ENCODE measurements at regions not wholly inside any gene's neighbourhood (a gene's known extent, or its start where the extent isn't known, plus 50 kb on each side); places are given as distances from the start of the nearest gene placed in this dataset.

DNA sequence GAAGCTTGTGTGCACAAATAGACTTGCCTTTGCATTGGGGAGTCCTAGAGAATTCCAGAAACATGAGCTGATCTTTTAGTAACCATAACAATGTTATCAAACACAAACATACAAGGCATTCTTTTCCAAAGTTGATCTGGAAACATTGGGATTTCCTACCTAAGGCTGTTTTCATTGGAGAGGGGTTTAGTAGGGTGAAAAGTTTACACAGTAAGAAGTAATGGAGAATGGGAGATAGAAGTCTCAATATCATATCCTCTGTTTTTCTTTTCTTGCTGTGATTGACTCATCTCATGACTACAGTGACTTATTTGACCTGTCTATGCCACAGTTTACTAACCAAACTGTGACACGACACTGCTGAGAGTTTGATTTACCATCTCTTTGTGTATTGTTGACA, 65.6 kb upstream of the PLA2G4A start:
- Histone ChIP-seq H2AFZ (ENCODE audit: low read depth, low read length) (no peak overlapping the region), H4K20me1 (ENCODE audit: insufficient read depth, low read length) (no peaks in the 10 kb centered on the region), H3K27me3 (ENCODE audit: insufficient read depth, low read length) (no peaks in the 10 kb centered on the region), H3K4me1 (ENCODE audit: insufficient read depth, low read length) (peaks cover 9% of the 10 kb centered on the region), H3K4me2 (ENCODE audit: low read length) (peak overlapping the region; percentile 47), H3K36me3 (ENCODE audit: insufficient read depth, low read length) (no peaks in the 10 kb centered on the region), H3K27ac (ENCODE audit: low read depth, low read length) (peak overlapping the region; percentile 87), H3K9ac (ENCODE audit: low read length) (peak overlapping the region; percentile 66), H3K79me2 (ENCODE audit: insufficient read depth, low read length) (no peaks in the 10 kb centered on the region), H3K4me3 (ENCODE audit: insufficient read depth, low read depth, low read length) (no peak overlapping the region), H3K9me3 (ENCODE audit: insufficient read depth, low read depth, low read length) (no peaks in the 10 kb centered on the region)
- H3K36me3 Mint-ChIP-seq (ENCODE audit: low read depth, unreplicated experiment), result no peaks in the 10 kb centered on the region
- H3K27ac Mint-ChIP-seq (ENCODE audit: unreplicated experiment), result peak overlapping the region; percentile 44
- peaks cover 7% of the 10 kb centered on the region for H3K4me1 Mint-ChIP-seq (ENCODE audit: low read depth, unreplicated experiment)
- peak; percentile 79 for DNase-seq (ENCODE audit: low read depth)
- H3K4me3 Mint-ChIP-seq (ENCODE audit: unreplicated experiment), result no peak overlapping the region
- TF ChIP-seq EZH2 (IDR thresholded peaks at IDR 0.05; ENCODE audit: insufficient read depth, low read length) (no peak), CTCF (IDR thresholded peaks at IDR 0.05; ENCODE audit: insufficient read depth, low read depth, low read length) (no peak)
- H3K27me3 Mint-ChIP-seq (ENCODE audit: low read depth, unreplicated experiment), result no peaks in the 10 kb centered on the region
- no peaks in the 10 kb centered on the region for H3K9me3 Mint-ChIP-seq (ENCODE audit: unreplicated experiment)
- no peak for FAIRE-seq

GRCh38 chr1:186762653-186763052, 66.1 kb upstream of the PLA2G4A start:
- H3K27ac Mint-ChIP-seq (ENCODE audit: unreplicated experiment), result peak overlapping the region; percentile 44
- H3K79me2 ChIP-seq (ENCODE audit: insufficient read depth, low read length), result no peaks in the 10 kb centered on the region

More at GRCh38 chr1:186762653-186763052, 66.1 kb upstream of the PLA2G4A start:
- FAIRE-seq (peak; percentile 5), DNase-seq (ENCODE audit: low read depth) (peak; percentile 3)
- H3K4me3 ChIP-seq (ENCODE audit: insufficient read depth, low read depth, low read length), result no peak overlapping the region
- H3K4me2 ChIP-seq (ENCODE audit: low read length), result peak overlapping the region; percentile 47
- H2AFZ ChIP-seq (ENCODE audit: low read depth, low read length), result no peak overlapping the region
- no peaks in the 10 kb centered on the region for H3K9me3 ChIP-seq (ENCODE audit: insufficient read depth, low read depth, low read length)
- Mint-ChIP-seq H3K9me3 (ENCODE audit: unreplicated experiment) (no peaks in the 10 kb centered on the region), H3K36me3 (ENCODE audit: low read depth, unreplicated experiment) (no peaks in the 10 kb centered on the region), H3K4me1 (ENCODE audit: low read depth, unreplicated experiment) (peaks cover 7% of the 10 kb centered on the region), H3K4me3 (ENCODE audit: unreplicated experiment) (no peak overlapping the region), H3K27me3 (ENCODE audit: low read depth, unreplicated experiment) (no peaks in the 10 kb centered on the region)
- peak overlapping the region; percentile 66 for H3K9ac ChIP-seq (ENCODE audit: low read length)
- no peaks in the 10 kb centered on the region for H3K36me3 ChIP-seq (ENCODE audit: insufficient read depth, low read length)
- TF ChIP-seq CTCF (IDR thresholded peaks at IDR 0.05; ENCODE audit: insufficient read depth, low read depth, low read length), result no peak
- TF ChIP-seq EZH2 (IDR thresholded peaks at IDR 0.05; ENCODE audit: insufficient read depth, low read length), result no peak
- H3K27ac ChIP-seq (ENCODE audit: low read depth, low read length), result peak overlapping the region; percentile 87
- H3K27me3 ChIP-seq (ENCODE audit: insufficient read depth, low read length), result no peaks in the 10 kb centered on the region
- H3K4me1 ChIP-seq (ENCODE audit: insufficient read depth, low read length), result peaks cover 9% of the 10 kb centered on the region
- H4K20me1 ChIP-seq (ENCODE audit: insufficient read depth, low read length), result no peaks in the 10 kb centered on the region

Data from astrocyte (in vitro differentiated cells and primary cell).